ENCODE measurements at regions not wholly inside any gene's neighbourhood (a gene's known extent, or its start where the extent isn't known, plus 50 kb on each side); places are given as distances from the start of the nearest gene placed in this dataset.

DNA sequence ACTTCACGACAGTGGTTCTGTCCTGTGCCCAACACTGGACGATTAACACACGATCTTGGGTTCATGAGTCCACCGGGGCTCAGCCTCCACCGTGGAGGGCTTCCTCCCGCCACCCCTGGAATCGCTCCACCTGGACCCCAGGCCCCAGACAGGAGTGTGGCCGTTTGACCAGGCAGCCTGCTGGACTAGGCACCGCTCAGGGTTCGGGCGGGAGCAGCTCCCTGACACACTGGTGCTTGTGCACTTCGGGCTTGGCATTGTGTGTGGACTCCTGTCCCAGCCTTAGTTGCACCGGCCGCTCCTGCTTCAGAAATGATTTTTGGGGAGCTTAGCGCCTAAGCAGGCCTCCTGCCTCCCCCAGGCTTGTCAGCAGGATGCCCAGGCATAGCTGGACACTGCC lies 617.4 kb upstream of the SALL3 start:
- DNase-seq (ENCODE audit: low read depth), result no peak

DNA sequence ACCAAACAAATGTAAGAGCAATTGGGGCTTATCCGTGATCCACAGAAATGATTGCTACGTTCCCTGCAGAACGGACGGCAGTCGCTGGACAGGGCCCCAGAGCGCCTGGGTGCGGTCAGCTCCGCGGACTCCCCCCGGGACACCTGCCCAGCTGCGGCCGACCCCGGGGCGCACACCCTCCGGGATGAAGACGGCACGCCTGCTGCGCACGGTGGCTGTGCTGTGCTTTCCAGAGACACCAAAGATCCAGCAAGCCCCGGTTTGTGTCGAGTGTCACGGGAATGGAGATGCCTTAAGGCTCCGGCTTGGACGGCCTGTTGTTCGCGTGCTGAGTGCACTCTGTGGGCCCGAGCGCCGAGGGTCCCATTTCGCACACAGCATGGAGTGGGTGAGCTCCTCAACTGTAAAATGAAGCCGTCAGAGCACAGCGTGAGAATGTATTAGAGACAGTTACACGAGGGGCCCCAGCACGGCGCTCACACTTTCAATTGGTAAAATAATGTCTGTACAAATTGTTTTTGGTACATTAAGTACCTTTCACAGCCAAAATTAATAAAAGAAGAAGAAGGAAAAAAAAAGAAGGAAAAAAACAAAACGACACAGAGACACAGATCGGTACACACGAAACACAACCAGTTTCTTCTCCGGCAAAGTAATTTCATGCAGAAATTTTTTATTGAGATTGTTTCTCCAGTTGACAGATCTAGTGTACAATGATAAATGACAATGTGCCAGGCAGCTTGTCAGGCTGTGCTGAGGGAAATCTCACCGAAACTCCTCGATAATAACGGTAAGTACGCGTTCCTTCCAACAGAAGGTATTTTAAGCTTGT lies 615.8 kb upstream of the SALL3 start:
- DNase-seq (ENCODE audit: low read depth), result no peak

DNA sequence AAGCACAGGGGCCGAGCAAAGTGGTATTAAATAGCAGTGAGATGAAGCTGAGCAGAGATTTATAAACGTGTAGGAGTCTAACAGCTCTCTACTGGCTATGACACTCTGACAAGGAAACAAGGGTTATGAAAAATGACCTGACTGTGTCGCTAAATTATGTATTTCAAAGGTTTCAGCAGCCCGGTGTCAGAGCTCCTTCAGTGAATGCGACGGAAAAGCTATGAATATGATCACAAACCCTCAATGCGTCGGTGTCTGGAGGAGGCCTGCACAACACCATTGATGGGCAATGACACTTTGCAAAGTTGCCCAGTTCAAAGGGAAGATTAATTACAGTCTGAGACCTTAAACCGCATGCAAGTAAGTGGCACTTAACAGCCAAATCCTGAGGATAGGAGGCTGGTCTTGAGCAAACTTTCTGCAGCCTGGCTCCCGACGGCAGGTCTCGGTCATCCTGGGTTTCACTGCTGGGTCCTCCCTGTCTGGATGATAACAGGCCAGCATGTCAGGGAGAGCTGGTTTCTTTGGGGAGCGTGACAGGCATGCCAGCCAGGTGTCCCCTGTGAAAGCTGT lies 615.1 kb upstream of the SALL3 start:
- no peak for DNase-seq (ENCODE audit: low read depth)

DNA sequence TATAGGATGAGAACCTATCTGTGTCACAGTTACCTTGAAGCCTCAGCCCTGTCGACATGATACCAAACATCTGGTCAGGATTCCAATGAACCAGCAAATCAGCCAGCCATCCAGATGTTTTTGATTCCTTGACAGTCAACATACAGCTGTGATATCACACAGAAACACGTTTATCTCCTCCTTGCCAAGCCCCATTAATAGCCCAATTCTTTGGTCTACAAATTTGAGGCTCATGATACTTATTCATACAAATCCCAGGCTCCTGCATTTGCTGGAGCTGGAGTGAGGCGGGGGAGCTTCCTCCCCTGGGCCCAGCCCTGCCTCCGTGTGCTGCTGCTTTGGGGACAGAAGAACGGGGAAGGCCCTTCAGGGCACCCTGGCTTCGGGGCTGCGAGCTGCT lies 611.6 kb upstream of the SALL3 start:
- DNase-seq (ENCODE audit: low read depth), result no peak

DNA sequence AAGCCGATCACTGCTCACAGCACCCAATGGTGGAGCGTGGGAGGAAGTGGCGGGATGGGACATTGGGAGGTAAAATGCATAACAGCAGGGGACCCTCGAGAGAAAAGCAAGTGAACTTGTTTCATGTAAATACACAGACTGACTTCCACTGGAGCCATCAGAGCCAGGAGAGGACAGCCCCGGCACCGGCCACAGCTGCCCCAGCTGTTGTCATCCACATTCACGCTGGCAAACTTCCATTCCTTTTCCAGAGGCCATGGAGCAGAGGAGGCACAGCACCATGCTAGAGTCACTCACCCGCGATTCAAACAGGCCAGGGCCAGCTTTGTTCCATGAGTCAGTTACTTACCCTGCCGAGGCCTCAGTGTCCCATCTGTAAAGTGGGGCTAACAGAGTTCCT lies 610.9 kb upstream of the SALL3 start:
- DNase-seq (ENCODE audit: low read depth), result no peak

DNA sequence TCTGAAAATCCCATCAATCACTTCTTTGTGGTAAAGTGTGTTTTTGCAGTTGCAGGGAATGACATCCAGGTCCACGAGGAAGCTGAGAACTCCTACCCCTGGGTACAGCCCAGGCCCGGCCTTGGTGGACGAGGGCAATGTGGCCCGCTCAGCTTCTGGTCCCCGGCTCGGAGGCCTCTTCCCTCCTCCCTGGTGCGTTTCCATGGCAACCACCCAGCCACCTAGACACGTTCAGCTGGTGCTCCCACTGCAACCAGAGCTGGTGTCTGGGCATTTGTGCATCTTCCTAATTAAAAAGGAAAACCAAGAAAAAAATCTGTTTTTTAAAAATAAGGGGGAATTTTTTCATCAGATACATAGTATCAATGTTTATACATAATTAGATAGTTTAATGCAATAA lies 603.6 kb upstream of the SALL3 start:
- no peak for DNase-seq (ENCODE audit: low read depth)

DNA sequence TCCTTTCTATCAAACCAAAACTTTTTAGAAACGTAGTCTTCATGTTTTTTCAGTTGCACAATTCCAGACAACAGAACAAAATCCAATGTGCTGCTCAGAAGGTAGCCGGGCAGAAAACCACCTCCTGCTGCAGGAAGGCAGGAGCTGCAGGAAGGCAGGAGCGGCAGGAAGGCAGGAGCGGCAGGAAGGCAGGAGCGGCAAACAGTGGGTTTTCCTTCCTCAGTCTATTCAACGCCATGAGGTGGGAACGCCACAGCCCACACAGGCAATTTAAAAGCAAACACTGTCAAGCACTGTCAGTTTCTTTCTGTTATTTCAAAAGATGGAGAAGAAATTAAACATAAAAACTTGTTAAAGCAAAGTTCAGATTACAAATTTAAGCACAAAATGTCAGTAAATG lies 601.2 kb upstream of the SALL3 start:
- DNase-seq (ENCODE audit: low read depth), result peak; percentile 21

DNA sequence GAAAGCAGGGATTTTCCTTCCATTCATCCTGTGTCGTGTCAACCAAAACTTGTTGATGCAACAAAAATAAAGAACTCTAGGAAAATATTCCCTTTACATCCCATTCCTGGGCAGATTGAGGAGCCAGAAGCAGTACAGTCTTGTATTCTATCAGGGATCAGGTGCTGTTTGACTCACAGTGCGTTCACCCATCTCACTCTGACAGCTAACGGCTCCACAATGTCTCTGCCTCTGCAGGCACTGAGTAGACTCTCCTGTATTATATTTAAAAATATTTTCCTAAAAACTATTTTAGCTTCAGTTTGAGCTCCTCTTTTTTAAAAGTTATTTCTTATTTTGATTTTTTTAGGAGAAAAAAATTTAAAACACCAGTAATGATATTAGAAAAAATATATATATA lies 600.6 kb upstream of the SALL3 start:
- DNase-seq (ENCODE audit: low read depth), result no peak

DNA sequence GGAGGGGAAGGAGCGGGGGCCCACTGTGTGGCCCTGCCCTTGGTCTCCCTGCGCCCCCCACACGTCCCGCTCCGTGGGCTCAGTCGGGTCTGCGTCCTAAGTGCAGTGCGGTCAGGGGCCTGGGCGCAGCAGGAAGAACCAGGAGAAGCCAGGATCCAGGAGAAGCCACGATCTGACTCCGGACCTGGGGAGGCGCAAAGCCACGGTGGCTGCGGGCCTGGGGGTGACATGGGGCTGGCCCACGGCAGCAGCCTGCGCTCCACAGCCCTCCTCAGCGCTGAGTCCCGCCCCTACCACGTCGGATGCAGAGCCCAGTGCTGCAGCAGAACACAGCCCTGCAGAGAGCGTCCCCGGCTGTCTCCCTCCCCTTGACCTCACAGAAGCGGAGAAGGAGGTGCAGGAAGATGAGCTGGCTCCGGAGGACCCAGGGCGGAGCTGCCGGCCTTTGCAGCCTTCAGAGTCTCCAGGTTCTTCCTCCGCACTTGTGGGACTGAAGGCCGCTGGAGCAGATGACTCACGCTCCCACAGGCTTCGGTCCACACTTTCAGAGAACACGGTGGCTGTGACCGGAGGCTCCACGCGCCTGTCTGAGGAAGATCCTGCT lies 589.2 kb upstream of the SALL3 start:
- DNase-seq (ENCODE audit: low read depth), result peak; percentile 48

DNA sequence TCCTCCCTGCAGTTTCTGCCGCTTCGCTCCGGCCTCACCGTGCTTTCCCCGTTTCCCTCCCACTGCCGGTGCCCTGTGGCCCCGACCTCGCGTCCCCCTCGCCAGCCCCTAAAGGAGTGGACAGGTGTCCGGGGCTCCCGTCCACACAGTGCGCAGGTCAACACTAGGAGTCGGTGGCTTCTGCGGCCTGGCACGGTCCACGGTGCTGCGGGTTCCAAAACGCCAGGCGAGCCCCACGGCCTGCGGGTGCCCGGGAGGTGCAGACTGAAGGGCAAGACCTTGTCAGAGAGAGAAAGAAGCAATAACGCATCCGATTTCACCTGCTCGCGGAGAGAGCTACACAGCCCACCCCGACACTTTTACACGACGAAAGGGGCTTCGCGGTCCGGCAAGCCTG lies 588.7 kb upstream of the SALL3 start:
- DNase-seq (ENCODE audit: low read depth), result no peak

DNA sequence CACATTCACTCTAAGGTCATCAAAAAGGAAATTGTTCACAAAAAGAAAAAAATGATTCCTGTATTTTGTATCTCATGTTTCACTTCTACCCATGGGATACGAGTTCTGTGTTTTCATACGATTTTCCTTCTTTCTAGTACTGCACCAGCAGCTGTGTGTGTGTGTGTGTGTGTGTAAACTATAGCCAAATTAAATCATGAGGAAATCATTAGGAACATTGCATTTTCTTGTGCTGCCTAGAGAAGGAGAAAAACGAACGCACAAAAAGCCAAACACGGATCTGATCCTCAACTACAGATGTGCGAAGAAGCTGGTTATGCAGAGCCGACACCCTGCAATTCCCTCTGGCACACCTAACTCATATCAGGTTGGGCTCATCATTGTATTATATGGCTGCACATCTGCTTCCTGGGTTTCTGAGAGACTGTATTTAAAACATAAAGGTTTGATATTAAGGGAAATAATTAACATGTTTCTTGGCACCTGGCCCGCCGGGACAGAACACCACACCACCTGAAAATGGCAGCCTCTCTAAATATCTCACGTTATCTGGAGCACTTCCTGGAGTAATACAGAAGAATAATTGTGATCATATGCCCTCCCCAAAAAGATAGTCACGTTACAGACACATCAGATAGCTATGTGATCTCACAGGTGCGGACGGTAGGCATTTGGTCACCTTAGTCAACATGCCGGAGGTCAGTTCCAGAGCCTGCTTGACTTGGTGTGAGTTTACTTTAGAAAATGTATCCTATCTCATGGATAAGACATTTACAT lies 586.3 kb upstream of the SALL3 start:
- no peak for DNase-seq (ENCODE audit: low read depth)

DNA sequence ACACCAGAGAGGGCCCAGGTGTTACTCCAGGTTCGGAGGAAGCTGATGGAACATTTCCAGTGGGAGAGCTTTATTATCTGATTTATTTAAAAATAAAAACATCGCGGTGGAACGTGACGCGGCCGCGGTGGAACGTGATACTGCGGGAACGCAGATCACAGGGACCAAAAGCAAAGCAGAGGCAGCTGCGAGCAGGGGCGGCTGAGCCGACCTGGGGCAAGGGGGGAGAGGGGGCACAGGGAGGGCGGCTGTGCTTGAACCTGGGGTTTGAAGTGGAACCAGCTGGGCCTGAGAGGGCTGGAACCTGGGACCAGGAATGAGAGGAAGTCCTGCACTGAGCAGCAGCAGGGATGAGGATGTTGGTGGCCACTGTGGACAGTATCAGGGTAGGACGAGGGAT lies 583.5 kb upstream of the SALL3 start:
- DNase-seq (ENCODE audit: low read depth), result no peak

DNA sequence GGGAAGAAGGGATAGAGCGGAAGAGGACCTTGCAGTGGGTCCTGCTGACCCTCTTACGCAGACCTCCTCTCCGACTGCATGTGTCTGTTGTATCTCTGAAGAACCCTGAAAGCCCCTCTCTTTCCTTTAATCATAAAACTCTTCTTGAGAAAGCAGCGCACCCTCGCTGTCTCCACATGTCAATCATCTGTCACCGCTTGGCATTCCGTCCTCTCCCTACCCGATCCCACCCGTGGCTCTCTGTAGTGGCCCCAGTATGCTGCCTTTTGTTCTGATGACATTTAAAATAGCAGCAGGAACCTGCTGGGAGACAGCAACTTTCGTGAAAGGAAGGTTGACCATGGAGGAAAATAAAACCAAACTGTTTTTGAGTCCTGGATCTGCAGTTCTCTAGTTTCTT lies 582.9 kb upstream of the SALL3 start:
- no peak for DNase-seq (ENCODE audit: low read depth)

DNA sequence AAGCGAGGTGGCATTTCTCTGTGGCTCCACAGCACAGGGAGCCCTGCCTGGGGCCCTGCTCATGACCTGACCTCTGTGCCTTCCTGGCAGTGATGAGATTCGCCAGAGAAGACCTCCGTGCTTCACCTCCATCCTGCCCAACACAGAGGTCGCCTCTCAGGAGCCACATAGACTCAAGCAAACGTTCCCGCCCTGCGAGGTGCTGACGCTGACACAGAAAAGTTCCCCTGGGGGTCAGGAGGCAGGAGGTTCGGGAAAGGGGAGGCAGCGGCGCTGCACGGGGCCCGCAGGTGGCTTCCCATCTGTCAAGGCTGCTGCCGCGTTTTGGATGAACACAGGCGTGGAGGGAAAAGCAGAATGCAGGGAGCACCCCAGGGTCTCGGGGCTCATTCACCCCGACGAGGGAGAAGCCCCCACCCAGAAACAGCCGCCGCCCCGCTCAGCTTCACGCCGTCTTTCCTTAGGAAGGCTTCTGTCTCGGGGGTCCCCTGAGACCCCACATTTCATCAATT lies 579.6 kb upstream of the SALL3 start:
- no peak for DNase-seq (ENCODE audit: low read depth)

DNA sequence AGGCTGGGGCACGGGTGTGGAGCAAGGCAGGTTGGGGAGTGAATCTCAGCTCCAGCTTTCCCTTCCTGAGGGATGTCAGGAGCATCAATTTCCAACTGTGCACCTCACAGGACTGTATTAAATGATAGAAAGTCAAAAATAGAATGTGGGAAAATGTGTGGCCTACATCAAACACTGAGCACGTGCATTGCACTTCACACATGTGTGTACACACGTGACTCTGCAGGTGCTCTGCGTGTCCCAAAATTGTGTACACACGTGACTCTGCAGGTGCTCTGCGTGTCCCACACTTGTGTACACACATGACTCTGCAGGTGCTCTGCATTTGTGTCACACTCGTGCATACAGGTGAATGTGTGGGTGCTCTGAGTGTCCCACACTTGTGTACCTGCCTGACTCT lies 577.2 kb upstream of the SALL3 start:
- DNase-seq (ENCODE audit: low read depth), result no peak

DNA sequence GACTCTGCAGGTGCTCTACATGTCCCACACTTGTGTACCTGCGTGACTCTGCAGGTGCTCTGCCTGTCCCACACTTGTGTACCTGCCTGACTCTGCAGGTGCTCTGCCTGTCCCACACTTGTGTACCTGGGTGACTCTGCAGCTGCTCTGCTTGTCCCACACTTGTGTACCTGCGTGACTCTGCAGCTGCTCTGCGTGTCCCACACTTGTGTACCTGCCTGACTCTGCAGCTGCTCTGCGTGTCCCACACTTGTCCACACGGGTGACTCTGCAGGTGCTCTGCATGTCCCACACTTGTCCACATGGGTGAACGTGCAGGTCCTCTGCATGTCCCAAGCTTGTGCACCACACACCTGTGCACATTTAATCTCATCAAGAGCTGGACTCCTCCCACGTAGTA lies 576.7 kb upstream of the SALL3 start:
- no peak for DNase-seq (ENCODE audit: low read depth)

DNA sequence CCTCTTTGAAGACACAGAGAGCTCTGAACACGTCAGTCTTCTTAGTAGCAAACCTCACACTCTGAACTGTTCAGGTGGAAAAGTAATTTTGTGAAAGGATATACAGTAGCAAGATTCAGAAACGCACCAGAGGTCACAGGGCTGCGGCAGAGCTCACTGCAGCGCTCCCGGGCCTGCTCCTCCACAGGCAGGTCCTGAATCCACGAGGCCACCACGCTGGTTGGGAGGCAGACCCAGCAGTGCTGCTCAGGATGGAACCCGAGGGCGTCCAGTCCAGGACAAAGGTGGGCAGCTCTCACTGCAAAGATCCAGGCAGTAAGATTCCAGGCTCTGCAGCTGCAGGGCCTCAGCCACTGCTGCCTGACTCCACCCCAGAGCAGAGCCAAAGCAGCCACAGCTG lies 576.2 kb upstream of the SALL3 start:
- no peak for DNase-seq (ENCODE audit: low read depth)

DNA sequence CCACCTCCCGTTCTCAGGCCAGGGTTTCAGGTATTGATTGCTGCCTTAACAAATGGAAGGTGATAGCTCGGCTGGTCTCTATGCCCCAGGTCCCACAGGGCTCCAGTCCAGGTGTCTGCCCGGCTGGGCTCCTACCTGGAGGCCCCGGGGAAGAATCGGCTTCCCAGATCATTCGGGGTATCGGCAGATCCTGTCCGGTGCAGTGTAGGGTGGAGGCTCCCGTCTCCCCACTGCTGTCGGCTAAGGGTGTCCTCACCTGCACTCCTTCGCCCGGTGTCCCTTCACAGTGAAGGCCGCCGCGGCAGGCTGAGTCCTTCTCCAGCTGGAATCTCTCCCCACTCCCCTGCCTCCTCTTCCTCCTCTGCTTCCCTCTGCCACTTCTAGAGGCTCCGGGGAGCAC lies 573.9 kb upstream of the SALL3 start:
- DNase-seq (ENCODE audit: low read depth), result no peak

DNA sequence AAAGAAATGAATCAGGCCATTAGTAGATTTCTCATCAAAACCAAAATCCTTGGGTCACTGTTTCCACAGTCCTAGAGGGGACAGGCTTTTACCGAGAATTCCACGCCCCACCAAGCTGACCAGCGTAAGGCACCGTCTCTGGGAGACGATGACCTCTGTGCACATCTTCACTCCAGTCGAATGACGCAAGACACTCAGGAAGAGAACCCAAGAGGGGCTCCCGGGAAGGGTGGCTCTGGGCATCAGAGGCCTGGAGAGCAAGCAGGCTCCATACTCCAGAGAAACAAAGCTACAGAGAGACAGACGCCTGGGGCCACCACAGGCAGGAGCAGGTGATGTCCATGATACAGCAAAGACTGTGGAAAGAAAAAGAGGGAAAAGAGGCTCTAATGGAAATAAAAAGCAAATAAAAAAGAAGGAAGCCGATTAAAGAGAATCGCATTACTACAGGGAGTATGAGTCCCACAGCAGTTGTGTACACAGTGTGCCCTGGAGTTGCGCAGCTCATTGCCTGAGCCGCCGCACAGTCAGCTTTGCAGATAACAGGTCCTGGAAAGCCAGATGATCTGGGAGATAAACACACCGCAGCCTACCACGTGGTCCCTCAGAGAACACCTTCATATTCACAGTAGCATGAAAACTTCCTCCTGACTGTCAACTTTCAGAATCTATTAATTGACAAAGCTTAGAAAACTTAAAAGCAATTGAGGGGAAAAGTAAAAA lies 572.7 kb upstream of the SALL3 start:
- DNase-seq (ENCODE audit: low read depth), result peak; percentile 53

DNA sequence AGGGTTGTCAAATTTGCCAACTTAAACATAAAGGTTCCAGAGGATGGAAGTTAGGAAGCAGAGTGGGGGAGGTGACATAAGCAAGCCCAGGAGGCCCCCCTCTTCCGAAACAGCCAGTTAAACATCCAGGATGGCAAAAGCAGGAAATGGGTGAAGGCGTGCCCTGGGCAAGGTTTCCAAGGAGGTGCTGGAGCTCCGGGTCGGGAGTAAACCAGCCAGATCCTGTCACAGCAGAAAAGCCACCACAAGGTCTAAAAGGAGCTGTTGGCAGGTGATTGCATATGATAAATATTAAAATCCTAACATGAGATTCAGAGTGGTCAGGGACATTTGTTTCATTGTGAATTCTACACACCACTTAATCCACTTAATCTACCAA lies 572.2 kb upstream of the SALL3 start:
- peak; percentile 49 for DNase-seq (ENCODE audit: low read depth)

DNA sequence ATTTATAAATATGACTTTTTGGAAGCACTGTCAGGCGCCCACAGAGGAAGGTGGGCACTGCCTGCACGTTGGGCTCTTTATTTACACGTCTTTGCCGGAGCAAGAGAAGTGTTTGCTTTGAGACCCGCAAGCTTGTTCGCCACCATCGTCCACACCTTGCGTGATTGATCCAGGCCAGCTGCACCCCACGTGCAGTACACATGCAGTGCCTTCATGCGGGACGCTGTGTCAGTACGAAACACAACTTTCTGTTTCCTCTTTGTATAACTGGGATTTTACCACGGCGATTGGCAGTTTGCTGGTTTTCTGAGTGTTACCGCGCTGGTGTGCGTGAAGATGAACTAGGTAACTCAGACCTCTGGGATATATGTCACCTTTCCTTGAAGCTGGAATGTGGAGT lies 571.0 kb upstream of the SALL3 start:
- DNase-seq (ENCODE audit: low read depth), result no peak

Measured in Daoy (cell line).